K562 (cell line): ENCODE measurements at regions not wholly inside any gene's neighbourhood (a gene's known extent, or its start where the extent isn't known, plus 50 kb on each side); places are given as distances from the start of the nearest gene placed in this dataset.
A peak's percentile ranks its signal among the peaks of the same experiment; 100 is the strongest.

Experiments used
- ATAC-seq: fragments of 200-7000 bp; cut with Tn5 transposase; 3 replicates; pipeline ENCODE4 v1.9.1; 2020; ENCODE audit warnings: moderate library complexity
- BruUV-seq: library from RNA; stranded (reverse); fragments of 400-500 nt; replicated peaks from 2 replicates; lab custom pipeline; 2021; lab: Mats Ljungman, UMichigan
- CTCF ChIA-PET: fragments of 300-600 bp; formaldehyde crosslinking; extraction: SDS; loops from one replicate; lab custom pipeline; 2021; ENCODE audit warnings: low intra/inter-chr PET ratio; lab: Yijun Ruan, JAX
- POLR2A ChIA-PET: fragments of 300-600, 350-650 bp; sonication (Branson Sonifier 250); formaldehyde crosslinking; extraction: SDS; loops from one replicate; lab custom pipeline; 2021; ENCODE audit warnings: antibody characterized with exemption, inconsistent platforms; lab: Yijun Ruan, JAX
- DNase-seq, 4 experiments: peaks; one replicate each; pipeline versions ENCODE4 v3.0.0 to v3.0.0-alpha.2; 2011 to 2018; ENCODE audit warnings: low spot score in 3 of 4, mixed read lengths in 3 of 4; ENCODE audit errors: extremely low read depth in 1 of 4
- FAIRE-seq: peaks from 2 replicates; lab custom pipeline; 2011; peaks lifted over from hg19 to GRCh38; lab: Jason Lieb, UNC
- H2AFZ ChIP-seq: 2 replicates; pipeline ENCODE4 v1.6.0; 2011; ENCODE audit warnings: low read depth, low read length, control low read depth, inconsistent platforms
- H3K27ac ChIP-seq: fragments of 200-600 bp; 3 replicates; pipeline ENCODE4 v1.8.0; 2011; ENCODE audit warnings: low read depth, mild to moderate bottlenecking, control low read depth, inconsistent platforms, low read length, moderate library complexity, mixed read lengths; ENCODE audit errors: extremely low read depth
- H3K27me3 ChIP-seq, 2 experiments: fragments of 300-600 bp in 1 of 2; 2 replicates in 1 of 2; 3 replicates in 1 of 2; pipeline versions ENCODE4 v1.6.0 to v1.8.0; 2011; ENCODE audit warnings: inconsistent platforms in 2 of 2, low read length in 2 of 2, mild to moderate bottlenecking in 1 of 2, mixed read lengths in 1 of 2, moderate library complexity in 1 of 2; ENCODE audit not compliant: control insufficient read depth in 2 of 2, insufficient read depth in 2 of 2
- H3K36me3 ChIP-seq: fragments of 300-600 bp; 3 replicates; pipeline ENCODE4 v1.8.0; 2011; ENCODE audit warnings: mild to moderate bottlenecking, low read length, inconsistent platforms; ENCODE audit not compliant: control insufficient read depth, insufficient read depth
- H3K4me1 ChIP-seq, 2 experiments: fragments of 200-600 bp in 1 of 2; replicated peaks in 1 of 2; 2 replicates in 1 of 2; 3 replicates in 1 of 2; pipeline versions ENCODE4 v1.5.1 to v1.8.0; 2011; ENCODE audit warnings: inconsistent platforms in 2 of 2, low read length in 2 of 2, mild to moderate bottlenecking in 1 of 2, mixed read lengths in 1 of 2, moderate library complexity in 1 of 2; ENCODE audit not compliant: control insufficient read depth in 2 of 2, insufficient read depth in 2 of 2
- H3K4me2 ChIP-seq: 2 replicates; pipeline ENCODE4 v1.6.1; 2011; ENCODE audit warnings: low read length, control low read depth, inconsistent platforms, mixed read lengths; ENCODE audit not compliant: insufficient read depth
- H3K4me3 ChIP-seq: fragments of 200-600 bp; sonication (generic), shearing (Covaris generic); 2 replicates; pipeline ENCODE4 v1.5.1; 2016; ENCODE audit warnings: control low read depth, inconsistent platforms
- H3K79me2 ChIP-seq: fragments of 200-600 bp; 3 replicates; pipeline ENCODE4 v1.8.0; 2011; ENCODE audit warnings: low read length, inconsistent platforms; ENCODE audit not compliant: control insufficient read depth, insufficient read depth
- H3K9ac ChIP-seq, 2 experiments: 2 replicates each; pipeline versions ENCODE4 v1.6.0 to v1.6.1; 2011; ENCODE audit warnings: low read depth in 2 of 2, low read length in 2 of 2, control low read depth in 1 of 2, inconsistent platforms in 1 of 2, mild to moderate bottlenecking in 1 of 2, mixed read lengths in 1 of 2; ENCODE audit not compliant: insufficient read depth in 1 of 2
- H3K9me1 ChIP-seq: one replicate; pipeline ENCODE4 v1.6.0; 2011; ENCODE audit warnings: inconsistent platforms, mild to moderate bottlenecking, low read length, moderate library complexity; ENCODE audit not compliant: control insufficient read depth, insufficient read depth
- H3K9me3 ChIP-seq: replicated peaks from 2 replicates; pipeline ENCODE4 v1.5.1; 2011; ENCODE audit warnings: low read depth, low read length, inconsistent platforms; ENCODE audit not compliant: control insufficient read depth, insufficient read depth
- H4K20me1 ChIP-seq: replicated peaks from 2 replicates; pipeline ENCODE4 v1.6.1; 2011; ENCODE audit warnings: low read length, inconsistent platforms, mixed read lengths; ENCODE audit not compliant: control insufficient read depth, insufficient read depth
- CTCF ChIP-seq, 3 experiments: IDR thresholded peaks in 2 of 3; conservative IDR thresholded peaks in 1 of 3; 2 replicates each; pipeline ENCODE4 v1.5.1; 2011 to 2012; ENCODE audit warnings: low read length in 3 of 3, mild to moderate bottlenecking in 3 of 3, control low read depth in 2 of 3, improper control_type of control experiment in 1 of 3, inconsistent platforms in 1 of 3, low read depth in 1 of 3, mixed read lengths in 1 of 3, moderate library complexity in 1 of 3; ENCODE audit not compliant: insufficient read depth in 2 of 3
- HMBOX1 ChIP-seq: sonication (generic); IDR thresholded peaks from 2 replicates; pipeline ENCODE4 v1.6.1; 2016
- JUN ChIP-seq, 2 experiments: sonication (generic) in 1 of 2; formaldehyde crosslinking in 1 of 2; IDR thresholded peaks; 2 replicates each; pipeline versions ENCODE4 v1.6.1 to v1.8.0; 2012 to 2022; ENCODE audit warnings: borderline replicate concordance in 2 of 2, mild to moderate bottlenecking in 2 of 2, improper control_type of control experiment in 1 of 2, low read depth in 1 of 2, low read length in 1 of 2, missing genetic modification reagents in 1 of 2
- TSC22D4 ChIP-seq: fragments of 450-650 bp; IDR thresholded peaks from 2 replicates; pipeline ENCODE4 v1.6.1; 2016; ENCODE audit warnings: missing genetic modification characterization, missing biosample characterization, control low read depth
- ZEB2 ChIP-seq: fragments of 450-650 bp; IDR thresholded peaks from 2 replicates; pipeline ENCODE4 v1.6.1; 2016
- ZNF699 ChIP-seq: fragments of 250-450 bp; sonication (Bioruptor Pico); IDR thresholded peaks from 2 replicates; pipeline ENCODE4 v1.8.0; 2021; ENCODE audit warnings: mild to moderate bottlenecking, moderate library complexity; ENCODE audit not compliant: insufficient replicate concordance
- ZNF785 ChIP-seq: fragments of 250-450 bp; sonication (Bioruptor Pico); IDR thresholded peaks from 2 replicates; pipeline ENCODE4 v1.4.0; 2020; ENCODE audit warnings: mild to moderate bottlenecking
- WGBS: fragments of 100-300 bp; shearing (Covaris generic); methylation state at CpG from one replicate; pipeline ENCODE4 v1.1.6; 2016; ENCODE audit warnings: low coverage, mixed read lengths; ENCODE audit not compliant: insufficient coverage; ENCODE audit errors: missing lambda C conversion rate; 5-methylcytosine and 5-hydroxymethylcytosine counted together
- in situ Hi-C: fragments of 300-500 bp; cut with MboI; formaldehyde crosslinking; loops from 4 replicates; pipeline ENCODE4 v1.15.0; 2018; ENCODE audit warnings: inconsistent platforms, mixed read lengths
- intact Hi-C: fragments of 100-400 bp; cut with micrococcal nuclease; formaldehyde crosslinking; loops from 2 replicates; pipeline ENCODE4 v1.14.2; 2022

GRCh38 chr14:89015016-89015415 lies 190.6 kb downstream of the TTC8 start:
- POLR2A ChIA-PET, result no interaction called here
- in situ Hi-C loops, result loop anchor here (25.0 kb wide), 2 partner anchors 353 to 528 kb away; no protein-coding TSS in a partner anchor
- CTCF ChIA-PET, result no interaction called here

More at GRCh38 chr14:89015016-89015415, 190.6 kb downstream of the TTC8 start:
- 13% methylated on average over 1 of the region's 1 CpG for WGBS
- Histone ChIP-seq H3K79me2 (no peaks in the 10 kb centered on the region), H3K4me1 (no peaks in the 10 kb centered on the region), H3K9ac (no peak overlapping the region), H3K4me2 (no peak overlapping the region), H3K27me3 (no peaks in the 10 kb centered on the region), H4K20me1 (no peaks in the 10 kb centered on the region), H3K36me3 (no peaks in the 10 kb centered on the region), H2AFZ (no peak overlapping the region), H3K4me3 (no peak overlapping the region), H3K9me3 (no peaks in the 10 kb centered on the region), H3K9me1 (no peaks in the 10 kb centered on the region), H3K27ac (no peak overlapping the region)
- no TSS peak for BruUV-seq
- ATAC-seq (no peak), DNase-seq (no peak), FAIRE-seq (no peak)
- intact Hi-C loops, result no loop called here
- TF ChIP-seq HMBOX1, result no peak
- TF ChIP-seq CTCF (IDR thresholded peaks at IDR 0.05 in 2 of 3, conservative IDR thresholded peaks at IDR 0.05 in 1 of 3; ENCODE audit: insufficient read depth in 2 of 3, low read depth in 1 of 3, low read length in 3 of 3), result peak in 1 of 3 experiments; percentile 11; a peak in 1 of 6 replicates
- TF ChIP-seq JUN (IDR thresholded peaks at IDR 0.05; ENCODE audit: borderline replicate concordance, low read depth, low read length), result no peak
- TF ChIP-seq JUN (CRISPR knock-in tag; IDR thresholded peaks at IDR 0.05; ENCODE audit: borderline replicate concordance), result no peak
- TF ChIP-seq TSC22D4 (tag), result no peak
- TF ChIP-seq ZNF699 (CRISPR knock-in tag), result no peak
- no peak for TF ChIP-seq ZEB2
- no peak for TF ChIP-seq ZNF785 (CRISPR knock-in tag)
